GM12872 (cell line): ENCODE measurements at regions not wholly inside any gene's neighbourhood (a gene's known extent, or its start where the extent isn't known, plus 50 kb on each side); places are given as distances from the start of the nearest gene placed in this dataset.

Experiments used
- TF ChIP-seq, protein P1 (sequence below): IDR thresholded peaks from 3 replicates; pipeline ENCODE4 v1.5.1; 2011; ENCODE audit warnings: low read depth, mild to moderate bottlenecking, low read length, moderate library complexity; ENCODE audit not compliant: insufficient read depth

- TF ChIP-seq, protein P1, sequence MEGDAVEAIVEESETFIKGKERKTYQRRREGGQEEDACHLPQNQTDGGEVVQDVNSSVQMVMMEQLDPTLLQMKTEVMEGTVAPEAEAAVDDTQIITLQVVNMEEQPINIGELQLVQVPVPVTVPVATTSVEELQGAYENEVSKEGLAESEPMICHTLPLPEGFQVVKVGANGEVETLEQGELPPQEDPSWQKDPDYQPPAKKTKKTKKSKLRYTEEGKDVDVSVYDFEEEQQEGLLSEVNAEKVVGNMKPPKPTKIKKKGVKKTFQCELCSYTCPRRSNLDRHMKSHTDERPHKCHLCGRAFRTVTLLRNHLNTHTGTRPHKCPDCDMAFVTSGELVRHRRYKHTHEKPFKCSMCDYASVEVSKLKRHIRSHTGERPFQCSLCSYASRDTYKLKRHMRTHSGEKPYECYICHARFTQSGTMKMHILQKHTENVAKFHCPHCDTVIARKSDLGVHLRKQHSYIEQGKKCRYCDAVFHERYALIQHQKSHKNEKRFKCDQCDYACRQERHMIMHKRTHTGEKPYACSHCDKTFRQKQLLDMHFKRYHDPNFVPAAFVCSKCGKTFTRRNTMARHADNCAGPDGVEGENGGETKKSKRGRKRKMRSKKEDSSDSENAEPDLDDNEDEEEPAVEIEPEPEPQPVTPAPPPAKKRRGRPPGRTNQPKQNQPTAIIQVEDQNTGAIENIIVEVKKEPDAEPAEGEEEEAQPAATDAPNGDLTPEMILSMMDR = no peak
Measured at GRCh38 chrY:7725791-7726460, 814.4 kb upstream of the AMELY start.

DNA sequence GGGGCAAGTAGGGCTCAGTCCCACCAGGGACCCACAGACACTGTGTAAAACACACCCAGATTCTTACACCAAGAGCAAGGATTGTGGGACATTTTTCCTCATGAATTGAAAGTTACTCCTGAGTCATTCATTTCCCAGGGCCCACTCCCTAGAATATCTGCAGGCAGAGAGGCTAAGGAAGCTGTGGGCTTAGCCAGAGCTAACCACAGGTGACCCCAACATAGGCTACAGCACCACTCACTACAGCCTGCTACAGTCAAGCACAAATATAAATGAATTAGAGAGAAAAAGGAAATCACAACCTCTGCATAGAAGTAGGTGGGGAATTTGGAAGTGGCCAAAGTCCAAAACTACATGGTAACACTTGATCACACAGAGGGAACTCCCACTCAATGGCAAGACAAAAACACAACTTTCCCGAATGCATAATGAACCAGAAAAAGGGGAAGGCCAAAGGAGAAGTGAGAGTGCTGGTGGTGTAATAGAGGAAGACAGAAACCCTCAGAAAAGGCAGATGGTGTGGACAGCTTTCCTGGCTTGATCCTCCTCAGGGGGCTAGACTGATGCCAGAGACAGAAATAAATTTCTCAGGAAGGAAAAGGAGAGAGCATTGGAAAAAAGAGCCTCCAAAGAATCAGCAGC is 812.6 kb upstream of the AMELY start:
- TF ChIP-seq, protein P1 = no peak

DNA sequence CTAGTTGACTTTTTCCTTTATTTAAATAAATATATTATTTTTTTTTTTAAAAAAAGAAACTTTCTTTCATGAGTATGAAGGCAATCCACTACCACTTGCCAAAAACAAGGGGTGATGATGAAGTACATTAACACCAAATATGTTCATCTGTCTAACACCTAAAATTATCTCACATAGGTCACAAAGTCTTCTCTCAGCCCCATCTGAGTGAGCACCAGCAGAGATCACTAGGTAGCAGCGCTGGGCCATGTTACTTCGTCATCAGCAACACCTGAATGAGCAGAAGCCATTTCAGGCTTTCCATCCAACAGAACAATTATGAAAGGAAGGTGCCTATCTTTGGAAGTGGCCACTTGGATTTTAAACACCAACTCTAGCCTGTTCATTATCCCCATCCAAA is 811.6 kb upstream of the AMELY start:
- TF ChIP-seq, protein P1 = no peak

DNA sequence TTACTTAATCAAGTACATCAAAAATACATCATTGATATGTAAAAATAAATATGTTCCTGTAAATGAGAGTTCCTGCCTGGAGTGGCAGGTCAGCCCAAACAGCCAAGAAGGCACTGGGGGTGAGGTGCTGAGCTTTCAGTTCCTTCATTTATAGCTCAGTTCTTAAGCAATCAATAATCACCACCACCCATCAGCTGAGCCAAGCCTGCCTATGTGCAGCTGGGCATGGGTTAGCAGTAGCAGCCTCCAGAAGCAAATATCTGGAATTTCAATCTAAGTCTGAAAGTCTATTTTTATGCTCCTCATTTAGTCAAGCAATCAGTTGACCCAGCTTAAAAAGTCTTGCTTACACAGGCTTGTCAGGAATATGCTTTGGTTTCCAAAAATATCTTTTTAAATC is 811.0 kb upstream of the AMELY start:
- TF ChIP-seq, protein P1 = no peak

GRCh38 chrY:7720974-7721373 is 809.4 kb upstream of the AMELY start:
- TF ChIP-seq, protein P1 = no peak

DNA sequence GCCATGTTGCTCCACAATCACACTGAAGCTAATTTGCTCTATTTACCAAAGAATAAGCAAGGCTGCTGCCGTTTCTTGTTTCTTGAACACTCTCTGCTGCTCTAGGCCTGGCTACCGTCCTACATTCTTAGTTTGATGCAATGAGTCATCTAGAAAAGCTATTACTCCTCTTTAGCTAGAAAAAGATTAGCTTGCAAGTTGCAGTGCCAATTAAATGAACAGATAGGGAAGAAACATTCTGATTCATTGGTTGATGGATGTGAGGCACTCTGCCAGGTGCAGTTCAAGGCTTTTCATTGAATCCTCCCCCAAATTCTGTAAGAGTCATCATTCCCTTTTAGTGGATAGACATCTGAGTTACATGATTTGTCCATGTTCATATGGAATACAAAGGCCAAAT is 807.7 kb upstream of the AMELY start:
- TF ChIP-seq, protein P1 = no peak

DNA sequence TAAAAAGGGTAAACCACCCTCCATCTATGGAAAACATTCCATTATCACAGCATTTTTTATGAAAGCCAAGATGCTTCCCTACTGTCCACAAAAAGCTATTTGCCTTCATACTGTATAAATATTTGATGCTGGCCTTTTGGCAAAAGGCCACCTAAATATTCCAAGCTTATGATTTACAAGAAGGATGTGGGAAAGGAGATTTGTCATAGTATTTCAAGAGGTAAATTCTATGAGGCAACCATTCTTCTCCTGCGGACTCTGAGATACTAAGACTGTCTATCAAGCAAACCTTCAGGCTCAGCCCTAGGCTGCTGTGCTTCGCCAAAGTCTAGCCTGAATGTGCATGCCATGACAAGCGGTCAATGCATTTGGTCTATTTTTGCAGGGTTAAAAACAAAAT is 807.1 kb upstream of the AMELY start:
- TF ChIP-seq, protein P1 = no peak
